MV-4-11 (cell line): ENCODE measurements at regions not wholly inside any gene's neighbourhood (a gene's known extent, or its start where the extent isn't known, plus 50 kb on each side); places are given as distances from the start of the nearest gene placed in this dataset.

ENCODE experiments used
- DNase-seq: peaks from one replicate; lab custom pipeline; 2025; lab: John Stamatoyannopoulos, UW

GRCh38 chr2:163456953-163457743 lies 278.7 kb downstream of the FIGN start:
- no peak for DNase-seq

GRCh38 chr2:163455815-163456214 lies 280.0 kb downstream of the FIGN start:
- no peak for DNase-seq

GRCh38 chr2:163453920-163454319 lies 281.9 kb downstream of the FIGN start:
- no peak for DNase-seq

GRCh38 chr2:163441603-163442002 lies 294.2 kb downstream of the FIGN start:
- no peak for DNase-seq

GRCh38 chr2:163436963-163437362 lies 298.8 kb downstream of the FIGN start:
- no peak for DNase-seq

GRCh38 chr2:163428187-163428586 lies 307.6 kb downstream of the FIGN start:
- no peak for DNase-seq

- DNase-seq, result no peak
These were observed 315.2 kb downstream of the FIGN start for GRCh38 chr2:163420604-163421003.

GRCh38 chr2:163419000-163419830 lies 316.6 kb downstream of the FIGN start:
- peak; percentile 2 for DNase-seq

GRCh38 chr2:163417596-163418337 lies 318.0 kb downstream of the FIGN start:
- DNase-seq, result peak; percentile 72

GRCh38 chr2:163414121-163414520 lies 321.7 kb downstream of the FIGN start:
- DNase-seq, result no peak

GRCh38 chr2:163407296-163407695 lies 328.5 kb downstream of the FIGN start:
- no peak for DNase-seq

GRCh38 chr2:163405298-163405697 lies 330.5 kb downstream of the FIGN start:
- DNase-seq, result no peak

- DNase-seq, result no peak
These were observed 334.3 kb downstream of the FIGN start for GRCh38 chr2:163401481-163401880.

- DNase-seq, result peak; percentile 7
These were observed 338.4 kb downstream of the FIGN start for GRCh38 chr2:163397451-163397850.

- no peak for DNase-seq
These were observed 340.2 kb downstream of the FIGN start for GRCh38 chr2:163395602-163396001.

GRCh38 chr2:163389838-163390237 lies 346.0 kb downstream of the FIGN start:
- no peak for DNase-seq

GRCh38 chr2:163375472-163375871 lies 360.3 kb downstream of the FIGN start:
- no peak for DNase-seq

GRCh38 chr2:163375070-163375469 lies 360.7 kb downstream of the FIGN start:
- DNase-seq, result no peak

GRCh38 chr2:163374282-163374681 lies 361.5 kb downstream of the FIGN start:
- DNase-seq, result no peak

GRCh38 chr2:163373496-163373895 lies 362.3 kb downstream of the FIGN start:
- DNase-seq, result peak; percentile 89

GRCh38 chr2:163370169-163370886 lies 365.5 kb downstream of the FIGN start:
- no peak for DNase-seq

GRCh38 chr2:163369111-163369510 lies 366.7 kb downstream of the FIGN start:
- DNase-seq, result no peak
